ENCODE measurements at regions not wholly inside any gene's neighbourhood (a gene's known extent, or its start where the extent isn't known, plus 50 kb on each side); places are given as distances from the start of the nearest gene placed in this dataset.

DNA sequence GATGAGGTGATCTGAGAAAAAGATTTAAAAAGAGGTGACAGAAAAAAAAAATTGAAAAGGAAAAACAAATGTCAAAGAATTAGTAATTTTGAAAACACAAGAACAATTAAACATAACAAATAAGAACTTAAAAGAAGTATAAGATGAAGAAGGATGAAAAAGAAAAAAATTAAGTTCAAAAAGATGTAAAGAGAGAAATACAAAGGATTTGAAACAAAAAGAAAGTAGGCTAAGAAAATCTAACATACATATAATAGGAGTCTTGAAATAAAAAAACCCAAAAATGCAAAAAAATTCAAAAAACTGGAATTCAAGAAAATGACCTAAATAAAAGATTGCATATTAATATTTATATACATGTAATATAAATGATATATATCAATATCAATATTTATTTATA is 949.2 kb downstream of the MCTP2 start (continued):
- TF ChIP-seq, protein P1, sequence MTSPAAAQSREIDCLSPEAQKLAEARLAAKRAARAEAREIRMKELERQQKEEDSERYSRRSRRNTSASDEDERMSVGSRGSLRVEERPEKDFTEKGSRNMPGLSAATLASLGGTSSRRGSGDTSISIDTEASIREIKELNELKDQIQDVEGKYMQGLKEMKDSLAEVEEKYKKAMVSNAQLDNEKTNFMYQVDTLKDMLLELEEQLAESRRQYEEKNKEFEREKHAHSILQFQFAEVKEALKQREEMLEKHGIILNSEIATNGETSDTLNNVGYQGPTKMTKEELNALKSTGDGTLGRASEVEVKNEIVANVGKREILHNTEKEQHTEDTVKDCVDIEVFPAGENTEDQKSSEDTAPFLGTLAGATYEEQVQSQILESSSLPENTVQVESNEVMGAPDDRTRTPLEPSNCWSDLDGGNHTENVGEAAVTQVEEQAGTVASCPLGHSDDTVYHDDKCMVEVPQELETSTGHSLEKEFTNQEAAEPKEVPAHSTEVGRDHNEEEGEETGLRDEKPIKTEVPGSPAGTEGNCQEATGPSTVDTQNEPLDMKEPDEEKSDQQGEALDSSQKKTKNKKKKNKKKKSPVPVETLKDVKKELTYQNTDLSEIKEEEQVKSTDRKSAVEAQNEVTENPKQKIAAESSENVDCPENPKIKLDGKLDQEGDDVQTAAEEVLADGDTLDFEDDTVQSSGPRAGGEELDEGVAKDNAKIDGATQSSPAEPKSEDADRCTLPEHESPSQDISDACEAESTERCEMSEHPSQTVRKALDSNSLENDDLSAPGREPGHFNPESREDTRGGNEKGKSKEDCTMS (CRISPR knock-in tag; conservative IDR thresholded peaks at IDR 0.05) = no peak
- no peak for TF ChIP-seq NFE2L2 (IDR thresholded peaks at IDR 0.05; ENCODE audit: low read length)

DNA sequence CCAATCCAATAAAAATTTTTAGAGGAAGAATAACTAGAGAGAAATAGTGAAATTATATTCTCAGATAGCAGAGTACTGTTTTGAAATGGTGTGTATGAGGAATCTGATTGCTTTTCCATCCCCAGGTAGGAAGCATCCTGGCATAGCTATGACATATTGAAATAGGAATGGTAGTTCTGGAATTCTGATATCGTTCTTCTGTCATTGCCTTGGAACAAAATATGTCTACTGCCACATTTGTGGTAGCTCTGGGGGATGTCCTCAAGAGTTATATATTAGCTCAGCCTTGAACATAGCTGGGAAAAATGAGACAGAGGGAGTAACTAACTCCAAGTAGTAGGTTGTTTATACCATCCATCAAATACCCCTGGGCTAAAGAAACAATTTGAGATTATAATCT is 950.7 kb downstream of the MCTP2 start:
- DNase-seq (ENCODE audit: low spot score) (no peak), ATAC-seq (no peak), FAIRE-seq (no peak)
- CTCF ChIA-PET (ENCODE audit: low intra/inter-chr PET ratio, low total read pairs) = no interaction called here
- Histone ChIP-seq H4K20me1 (ENCODE audit: insufficient read depth, low read length) (no peaks in the 10 kb centered on the region), H2AFZ (ENCODE audit: low read length) (no peak overlapping the region), H3K27me3 (ENCODE audit: control insufficient read depth in 1 of 2, insufficient read depth in 2 of 2, low read length in 2 of 2) (no peaks in the 10 kb centered on the region), H3K9me3 (ENCODE audit: low read length) (peaks cover 65% of the 10 kb centered on the region), H3K27ac (ENCODE audit: extremely low read length, insufficient read depth, low read length) (no peak overlapping the region), H3K79me2 (ENCODE audit: insufficient read depth, low read length) (no peaks in the 10 kb centered on the region), H3K9ac (ENCODE audit: insufficient read depth, low read depth, low read length) (no peak overlapping the region), H3K4me1 (ENCODE audit: insufficient read depth, low read length) (no peaks in the 10 kb centered on the region), H3K4me2 (ENCODE audit: low read depth, low read length) (no peak overlapping the region), H3K4me3 (replicated peaks in 1 of 3; ENCODE audit: insufficient read depth in 1 of 3, low read depth in 2 of 3, low read length in 3 of 3) (no peak overlapping the region), H3K36me3 (replicated peaks in 1 of 2; ENCODE audit: control insufficient read depth in 1 of 2, insufficient read depth in 2 of 2, low read length in 2 of 2) (no peaks in the 10 kb centered on the region)
- BruUV-seq (replicated peaks) = no TSS peak
- 0% methylated on average over 1 of the region's 1 CpG for WGBS (ENCODE audit: low lambda C conversion rate)
- TF ChIP-seq ZNF709 (CRISPR knock-in tag; IDR thresholded peaks at IDR 0.05) = no peak
- no peak for TF ChIP-seq ZNF451 (CRISPR knock-in tag; IDR thresholded peaks at IDR 0.05)
- TF ChIP-seq, protein P2, sequence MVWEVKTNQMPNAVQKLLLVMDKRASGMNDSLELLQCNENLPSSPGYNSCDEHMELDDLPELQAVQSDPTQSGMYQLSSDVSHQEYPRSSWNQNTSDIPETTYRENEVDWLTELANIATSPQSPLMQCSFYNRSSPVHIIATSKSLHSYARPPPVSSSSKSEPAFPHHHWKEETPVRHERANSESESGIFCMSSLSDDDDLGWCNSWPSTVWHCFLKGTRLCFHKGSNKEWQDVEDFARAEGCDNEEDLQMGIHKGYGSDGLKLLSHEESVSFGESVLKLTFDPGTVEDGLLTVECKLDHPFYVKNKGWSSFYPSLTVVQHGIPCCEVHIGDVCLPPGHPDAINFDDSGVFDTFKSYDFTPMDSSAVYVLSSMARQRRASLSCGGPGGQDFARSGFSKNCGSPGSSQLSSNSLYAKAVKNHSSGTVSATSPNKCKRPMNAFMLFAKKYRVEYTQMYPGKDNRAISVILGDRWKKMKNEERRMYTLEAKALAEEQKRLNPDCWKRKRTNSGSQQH (CRISPR knock-in tag; IDR thresholded peaks at IDR 0.05; ENCODE audit: low read depth) = no peak
- no peak for TF ChIP-seq RAD51 (IDR thresholded peaks at IDR 0.05; ENCODE audit: borderline replicate concordance)
- in situ Hi-C loops (cut with HindIII; ENCODE audit: extremely low pct_ligation_motif_present, low pct_unique_long_range_greater_than_20kb) (no loop called here), intact Hi-C loops (cut with micrococcal nuclease; ENCODE audit: unreplicated experiment) (no loop called here)
- POLR2A ChIA-PET = no interaction called here
